ENCODE measurements at regions not wholly inside any gene's neighbourhood (a gene's known extent, or its start where the extent isn't known, plus 50 kb on each side); places are given as distances from the start of the nearest gene placed in this dataset.
"Not testable (repeated sequence)": the region's sequence is repeated elsewhere in the genome, so short reads cannot be mapped to it uniquely, and the experiment has no call there.

DNA sequence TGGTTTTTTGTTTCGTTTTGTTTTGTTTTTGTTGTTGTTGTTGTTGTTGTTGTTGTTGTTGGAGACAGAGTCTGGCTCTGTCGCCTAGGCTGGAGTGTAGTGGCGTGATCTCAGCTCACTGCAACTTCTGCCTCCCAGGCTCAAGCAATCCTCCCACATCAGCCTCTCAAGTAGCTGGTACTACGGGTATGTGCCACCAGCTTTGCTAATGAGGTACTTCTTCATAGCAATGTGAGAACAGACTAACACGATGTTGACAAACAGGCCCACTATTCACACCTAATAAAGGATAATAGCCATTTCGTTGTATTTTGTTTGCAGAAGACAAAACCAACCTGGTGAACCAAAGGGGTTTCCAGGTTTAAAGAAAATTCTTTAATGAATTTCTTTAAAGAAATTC lies 130.9 kb downstream of the DIRAS2 start:
- no peak for DNase-seq

- no peak for DNase-seq
These were observed 127.7 kb downstream of the DIRAS2 start for GRCh38 chr9:90514877-90515276.

DNA sequence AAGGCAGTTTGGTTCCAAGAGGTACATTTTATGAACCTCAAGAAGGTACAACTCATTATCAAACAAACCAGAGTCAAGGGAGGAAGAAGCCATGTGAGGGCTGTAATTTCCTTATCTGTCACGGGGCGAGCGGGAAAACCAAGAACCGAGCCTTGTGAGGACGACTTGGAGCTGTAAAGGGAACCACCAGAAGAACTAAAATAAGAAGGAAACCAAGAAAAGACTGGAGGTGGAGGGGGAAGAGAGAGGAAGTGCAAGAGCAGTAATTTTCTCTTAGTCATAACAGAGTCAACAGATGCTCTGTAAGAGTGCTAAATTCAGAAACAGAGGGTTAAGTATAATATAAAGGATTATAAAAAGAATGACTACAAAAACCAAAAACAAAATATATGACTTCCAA lies 127.1 kb downstream of the DIRAS2 start:
- no peak for DNase-seq

GRCh38 chr9:90517103-90517502 lies 125.5 kb downstream of the DIRAS2 start:
- no peak for DNase-seq

GRCh38 chr9:90521811-90522570 lies 120.6 kb downstream of the DIRAS2 start:
- DNase-seq = no peak

- no peak for DNase-seq
These were observed 118.7 kb downstream of the DIRAS2 start for GRCh38 chr9:90523958-90524357.

DNA sequence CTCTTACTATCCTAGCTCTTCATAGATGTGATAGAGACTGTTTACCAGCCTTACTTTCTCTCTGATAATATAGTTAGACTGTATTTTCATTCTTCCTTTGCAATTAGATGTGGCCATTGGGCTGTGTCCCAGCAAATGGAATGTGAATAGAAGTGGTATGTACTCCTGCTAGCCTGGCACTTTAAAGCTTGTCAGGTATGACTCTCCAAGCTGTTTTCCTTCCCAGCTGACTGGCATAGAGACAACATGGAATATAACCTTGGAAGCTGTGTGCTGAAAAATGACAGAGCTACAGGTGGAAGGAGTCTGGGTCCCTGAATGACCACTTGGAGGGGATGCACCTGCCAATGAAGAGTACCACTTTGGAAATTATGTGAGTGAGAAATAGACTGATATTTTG lies 116.2 kb downstream of the DIRAS2 start:
- no peak for DNase-seq

- not testable (repeated sequence) for DNase-seq
These were observed 106.5 kb downstream of the DIRAS2 start for GRCh38 chr9:90536094-90536493.

GRCh38 chr9:90538566-90538965 lies 104.1 kb downstream of the DIRAS2 start:
- DNase-seq = no peak

DNA sequence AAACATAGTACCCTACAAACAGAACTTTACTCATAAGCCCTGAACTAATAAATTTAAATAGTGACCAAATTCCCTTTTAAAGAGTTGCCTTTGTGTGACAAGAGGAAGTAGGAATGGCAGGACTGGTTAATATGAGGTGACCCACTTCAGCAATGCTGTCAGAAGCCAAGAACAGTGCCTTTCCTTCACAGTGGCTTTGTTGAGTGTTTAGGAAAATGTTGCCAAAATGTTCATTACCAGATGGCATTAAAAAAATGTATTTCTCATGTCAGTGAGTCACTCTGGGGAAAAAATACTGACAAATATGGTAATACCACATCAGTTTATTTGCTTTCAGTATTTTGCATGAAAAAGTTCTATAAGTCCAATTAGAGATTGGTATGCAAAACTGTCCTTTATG lies 103.3 kb downstream of the DIRAS2 start:
- DNase-seq = no peak

DNA sequence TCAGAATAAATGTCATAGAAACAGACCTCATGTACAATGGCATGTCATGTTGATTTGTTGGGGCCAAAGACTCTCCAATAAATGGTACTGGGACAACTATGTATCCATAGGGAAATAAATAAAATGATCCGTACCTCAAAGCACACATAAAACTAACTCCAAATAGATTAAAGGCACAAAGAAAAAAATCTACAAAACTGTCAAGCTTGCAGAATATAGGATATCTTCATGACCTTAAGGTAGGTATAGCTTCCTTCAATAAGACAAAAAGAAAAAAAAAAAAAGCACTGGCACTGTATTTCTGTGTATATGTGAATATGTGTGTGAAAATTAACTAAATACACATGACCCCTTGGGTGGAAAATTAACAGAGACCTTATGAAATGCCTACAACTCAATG lies 101.9 kb downstream of the DIRAS2 start:
- DNase-seq = no peak

DNA sequence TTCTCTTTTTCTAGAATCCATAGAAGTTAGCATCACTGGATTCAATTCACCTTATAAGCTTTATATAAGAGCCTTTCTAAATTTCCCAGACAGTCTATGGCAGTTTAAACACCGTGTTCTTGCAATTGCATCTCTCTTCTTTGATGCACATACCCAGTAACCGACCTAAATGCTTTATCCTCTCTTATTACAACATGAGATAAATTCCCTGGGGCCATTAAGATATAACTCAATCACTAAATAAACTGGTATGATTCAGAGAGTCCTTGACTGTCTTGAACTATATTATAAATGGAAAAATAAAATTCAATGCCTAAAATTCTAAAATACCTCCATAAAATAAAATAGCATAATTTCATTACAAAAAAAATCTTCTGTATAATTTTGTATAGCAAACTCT lies 98.1 kb downstream of the DIRAS2 start:
- DNase-seq = no peak

DNA sequence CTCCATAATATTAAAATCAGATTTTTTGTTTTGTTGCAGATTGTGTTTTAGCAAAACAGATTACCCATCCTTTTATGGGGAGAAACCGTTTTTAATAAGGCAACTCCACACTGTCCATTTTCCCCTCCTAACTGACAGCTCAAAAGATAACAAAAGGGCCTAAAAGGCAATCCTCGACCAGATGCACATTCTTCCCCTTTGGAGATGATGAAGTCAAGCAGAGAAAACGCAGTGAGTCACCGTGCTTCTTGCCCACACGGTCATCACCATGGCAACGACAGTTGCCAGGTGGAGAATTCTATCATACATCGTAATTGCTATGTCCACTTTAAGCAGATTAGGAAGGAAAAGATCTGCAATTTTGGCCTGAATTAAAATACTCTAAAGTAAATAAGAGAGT lies 96.4 kb downstream of the DIRAS2 start:
- no peak for DNase-seq

DNA sequence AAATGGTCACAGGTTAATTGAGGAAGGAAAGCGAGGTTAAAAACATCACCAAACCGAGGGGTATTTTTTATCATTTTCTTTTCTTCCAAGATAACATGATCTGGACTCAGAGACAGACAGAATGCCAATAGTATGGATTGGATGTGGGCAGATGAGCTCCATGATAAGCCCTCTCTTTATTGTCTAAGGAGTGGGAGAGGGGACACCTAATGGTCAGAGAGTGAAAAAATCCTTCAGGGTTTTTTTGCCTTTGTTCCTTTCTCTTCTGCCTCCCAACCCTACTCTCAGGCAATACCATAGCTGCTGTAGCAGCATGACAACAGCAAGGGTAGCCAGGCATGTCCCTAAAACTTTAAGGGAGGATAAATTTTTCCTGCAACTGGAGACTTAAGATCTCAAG lies 94.7 kb downstream of the DIRAS2 start:
- DNase-seq = no peak

GRCh38 chr9:90552317-90552716 lies 90.3 kb downstream of the DIRAS2 start:
- DNase-seq = no peak

DNA sequence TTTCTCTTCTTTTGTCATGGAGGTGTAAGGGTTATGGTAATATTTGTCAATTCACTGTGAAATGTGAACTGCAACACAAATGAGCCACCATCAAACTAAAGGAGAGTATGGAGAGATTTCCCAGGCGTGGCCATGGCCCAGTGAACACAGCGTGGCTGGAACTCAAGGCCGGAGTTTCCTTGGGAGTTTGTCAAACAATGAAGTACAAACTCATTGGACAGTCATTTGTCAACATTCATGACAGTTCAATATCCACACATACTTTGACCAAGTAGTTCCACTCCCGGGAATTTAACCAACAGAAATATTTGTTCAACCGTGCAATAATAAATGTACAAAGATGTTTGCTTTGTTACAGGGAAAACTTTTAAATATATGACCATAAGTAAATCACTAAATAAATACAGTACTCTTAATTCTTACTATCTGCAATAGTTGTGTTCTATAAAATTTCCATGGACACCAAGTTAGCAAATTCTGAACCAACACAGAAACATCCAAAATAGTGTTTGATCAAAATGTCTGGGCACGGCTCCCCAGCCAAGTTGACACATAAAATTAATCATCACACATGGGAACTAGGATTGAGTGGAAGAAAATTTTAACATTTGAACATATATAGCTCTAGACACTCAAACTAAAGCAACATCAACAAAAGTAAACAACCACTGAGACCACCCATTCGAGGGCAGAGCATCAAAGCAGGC lies 87.1 kb downstream of the DIRAS2 start:
- no peak for DNase-seq

- no peak for DNase-seq
These were observed 85.5 kb downstream of the DIRAS2 start for GRCh38 chr9:90556897-90557675.

- no peak for DNase-seq
These were observed 83.2 kb downstream of the DIRAS2 start for GRCh38 chr9:90559075-90560073.
